H9 (cell line): ENCODE measurements at regions not wholly inside any gene's neighbourhood (a gene's known extent, or its start where the extent isn't known, plus 50 kb on each side); places are given as distances from the start of the nearest gene placed in this dataset.

ENCODE experiments used
- DNase-seq: peaks from one replicate; pipeline ENCODE4 v3.0.0-alpha.2; 2017
- H2AFZ ChIP-seq: one replicate; pipeline ENCODE4 v1.6.1; 2013; ENCODE audit warnings: mild to moderate bottlenecking, low read length, control low read depth, moderate library complexity
- H2AK5ac ChIP-seq: 2 replicates; pipeline ENCODE4 v1.6.1; 2013; ENCODE audit warnings: low read length, control low read depth, mixed read lengths; ENCODE audit not compliant: insufficient read length
- H2BK120ac ChIP-seq: one replicate; pipeline ENCODE4 v1.6.1; 2013; ENCODE audit warnings: low read depth, mild to moderate bottlenecking, low read length, control low read depth, inconsistent platforms; ENCODE audit not compliant: poor library complexity, severe bottlenecking
- H2BK12ac ChIP-seq: 2 replicates; pipeline ENCODE4 v1.6.1; 2013; ENCODE audit warnings: low read length, control low read depth, mixed read lengths, low read depth; ENCODE audit not compliant: insufficient read length
- H2BK15ac ChIP-seq: 2 replicates; pipeline ENCODE4 v1.6.1; 2013; ENCODE audit warnings: low read depth, low read length, control low read depth
- H2BK20ac ChIP-seq: one replicate; pipeline ENCODE4 v1.6.1; 2013; ENCODE audit warnings: low read depth, mild to moderate bottlenecking, low read length, control low read depth, inconsistent platforms; ENCODE audit not compliant: poor library complexity, severe bottlenecking
- H2BK5ac ChIP-seq: 2 replicates; pipeline ENCODE4 v1.6.1; 2013; ENCODE audit warnings: low read length, control low read depth, mixed read lengths; ENCODE audit not compliant: insufficient read length
- H3K14ac ChIP-seq: 2 replicates; pipeline ENCODE4 v1.6.1; 2013; ENCODE audit warnings: low read length, control low read depth; ENCODE audit not compliant: insufficient read depth
- H3K18ac ChIP-seq: 2 replicates; pipeline ENCODE4 v1.6.1; 2013; ENCODE audit warnings: low read depth, mild to moderate bottlenecking, mixed read lengths, low read length, control low read depth; ENCODE audit not compliant: insufficient read length
- H3K23ac ChIP-seq: 2 replicates; pipeline ENCODE4 v1.6.1; 2013; ENCODE audit warnings: low read length, control low read depth, mixed read lengths, low read depth; ENCODE audit not compliant: insufficient read length
- H3K23me2 ChIP-seq: 2 replicates; pipeline ENCODE4 v1.6.1; 2013; ENCODE audit warnings: low read depth, mild to moderate bottlenecking, mixed read lengths, low read length, control low read depth; ENCODE audit not compliant: insufficient read length, poor library complexity, severe bottlenecking
- H3K27ac ChIP-seq: 2 replicates; pipeline ENCODE4 v1.5.1; 2013; ENCODE audit warnings: low read length, control low read depth, mixed read lengths, low read depth; ENCODE audit not compliant: insufficient read length
- H3K27me3 ChIP-seq: 2 replicates; pipeline ENCODE4 v1.6.1; 2013; ENCODE audit warnings: low read length, control low read depth, inconsistent platforms; ENCODE audit not compliant: insufficient read depth
- H3K4ac ChIP-seq: 2 replicates; pipeline ENCODE4 v1.6.1; 2013; ENCODE audit warnings: low read depth, mild to moderate bottlenecking, control low read depth, inconsistent platforms, low read length, moderate library complexity
- H3K4me1 ChIP-seq: 2 replicates; pipeline ENCODE4 v1.6.1; 2013; ENCODE audit warnings: low read length, control low read depth, inconsistent platforms; ENCODE audit not compliant: insufficient read depth
- H3K4me2 ChIP-seq: 2 replicates; pipeline ENCODE4 v1.6.1; 2013; ENCODE audit warnings: low read length, control low read depth, mixed read lengths; ENCODE audit not compliant: insufficient read length, insufficient read depth
- H3K56ac ChIP-seq: 2 replicates; pipeline ENCODE4 v1.6.1; 2013; ENCODE audit warnings: low read depth, mild to moderate bottlenecking, mixed read lengths, low read length, control low read depth; ENCODE audit not compliant: insufficient read length
- H3K79me1 ChIP-seq: 2 replicates; pipeline ENCODE4 v1.6.1; 2013; ENCODE audit warnings: low read depth, mild to moderate bottlenecking, moderate library complexity, low read length, control low read depth, inconsistent platforms; ENCODE audit not compliant: insufficient read depth, poor library complexity, severe bottlenecking
- H3K79me2 ChIP-seq: 2 replicates; pipeline ENCODE4 v1.6.1; 2013; ENCODE audit warnings: low read length, control low read depth, inconsistent platforms; ENCODE audit not compliant: insufficient read depth
- H3K9ac ChIP-seq: 2 replicates; pipeline ENCODE4 v1.6.1; 2013; ENCODE audit warnings: low read length, control low read depth, mixed read lengths; ENCODE audit not compliant: insufficient read length; ENCODE audit errors: extremely low read depth
- H3K9me3 ChIP-seq: one replicate; pipeline ENCODE4 v1.6.1; 2013; ENCODE audit warnings: low read depth, low read length, inconsistent platforms; ENCODE audit not compliant: control insufficient read depth
- H3T11ph ChIP-seq: one replicate; pipeline ENCODE4 v1.6.1; 2013; ENCODE audit warnings: mild to moderate bottlenecking, low read length, control low read depth, inconsistent platforms
- H4K20me1 ChIP-seq: one replicate; pipeline ENCODE4 v1.6.1; 2013; ENCODE audit not compliant: control insufficient read depth, insufficient read length, insufficient read depth
- H4K5ac ChIP-seq: 2 replicates; pipeline ENCODE4 v1.6.1; 2013; ENCODE audit warnings: low read depth, mild to moderate bottlenecking, mixed read lengths, low read length, control low read depth; ENCODE audit not compliant: insufficient read length
- H4K8ac ChIP-seq: replicated peaks from 2 replicates; pipeline ENCODE4 v1.6.1; 2013; ENCODE audit warnings: low read length, control low read depth, mixed read lengths, low read depth; ENCODE audit not compliant: insufficient read length
- H4K91ac ChIP-seq: 2 replicates; pipeline ENCODE4 v1.6.1; 2013; ENCODE audit warnings: low read depth, mild to moderate bottlenecking, moderate library complexity, mixed read lengths, low read length, control low read depth; ENCODE audit not compliant: insufficient read length
- H3K27ac Mint-ChIP-seq, 3 experiments: 2 replicates in 2 of 3; 3 replicates in 1 of 3; pipeline ENCODE4 v1.8.0; 2020 to 2021; ENCODE audit warnings: mixed read lengths in 3 of 3, mild to moderate bottlenecking in 1 of 3, moderate library complexity in 1 of 3
- H3K27me3 Mint-ChIP-seq: 2 replicates; pipeline ENCODE4 v1.8.0; 2021; ENCODE audit warnings: low read depth, mild to moderate bottlenecking, moderate library complexity, mixed read lengths
- H3K36me3 Mint-ChIP-seq, 3 experiments: 2 replicates in 2 of 3; 3 replicates in 1 of 3; pipeline ENCODE4 v1.8.0; 2020 to 2021; ENCODE audit warnings: low read depth in 3 of 3, mixed read lengths in 3 of 3; ENCODE audit not compliant: insufficient read depth in 1 of 3
- H3K4me1 Mint-ChIP-seq, 2 experiments: 2 replicates each; pipeline ENCODE4 v1.8.0; 2020; ENCODE audit warnings: mixed read lengths in 2 of 2
- H3K4me3 Mint-ChIP-seq, 2 experiments: 2 replicates in 1 of 2; 3 replicates in 1 of 2; pipeline ENCODE4 v1.8.0; 2020 to 2021; ENCODE audit warnings: mild to moderate bottlenecking in 2 of 2, mixed read lengths in 2 of 2, moderate library complexity in 1 of 2
- H3K9me3 Mint-ChIP-seq, 2 experiments: 2 replicates in 1 of 2; 3 replicates in 1 of 2; pipeline ENCODE4 v1.8.0; 2020; ENCODE audit warnings: mild to moderate bottlenecking in 2 of 2, mixed read lengths in 2 of 2, moderate library complexity in 1 of 2
- WGBS: extraction: QIAGEN DNeasy Blood & Tissue Kit; methylation state at CpG from one replicate; pipeline ENCODE4 v1.1.7; 2013; ENCODE audit warnings: missing lambda C conversion rate, low lambda C conversion rate, mixed read lengths; ENCODE audit not compliant: insufficient read length; ENCODE audit errors: extremely low coverage; 5-methylcytosine and 5-hydroxymethylcytosine counted together
- TF ChIP-seq, protein P1 (sequence below): fragments of 200-600 bp; sonication (generic); conservative IDR thresholded peaks from 3 replicates; pipeline ENCODE4 v1.8.0; 2021; ENCODE audit warnings: antibody characterized with exemption, mild to moderate bottlenecking

- Histone ChIP-seq H2BK15ac (no peak overlapping the region), H3K9ac (no peak overlapping the region), H3K79me1 (peaks cover 4% of the 10 kb centered on the region), H4K91ac (no peak overlapping the region), H3K56ac (no peak overlapping the region), H2BK20ac (no peak overlapping the region), H3K23ac (no peak overlapping the region), H3K4me2 (no peak overlapping the region), H2BK12ac (peak overlapping the region; percentile 50), H2BK120ac (no peak overlapping the region), H2AFZ (no peak overlapping the region), H3T11ph (no peak overlapping the region), H3K14ac (no peak overlapping the region), H3K23me2 (peaks cover 4% of the 10 kb centered on the region), H3K18ac (no peak overlapping the region), H3K27ac (no peak overlapping the region), H4K8ac (no peak overlapping the region), H4K20me1 (no peaks in the 10 kb centered on the region), H3K27me3 (no peaks in the 10 kb centered on the region), H3K4ac (no peak overlapping the region), H3K9me3 (no peaks in the 10 kb centered on the region), H2AK5ac (no peak overlapping the region), H4K5ac (no peak overlapping the region), H3K4me1 (peaks cover 16% of the 10 kb centered on the region), H2BK5ac (no peak overlapping the region), H3K79me2 (no peaks in the 10 kb centered on the region)
- no peaks in the 10 kb centered on the region; a peak in 3 of 5 replicates for H3K9me3 Mint-ChIP-seq
- no peaks in the 10 kb centered on the region for H3K27me3 Mint-ChIP-seq
- no peak overlapping the region for H3K4me3 Mint-ChIP-seq
- H3K27ac Mint-ChIP-seq: peak overlapping the region; percentile 12 to 93 (median 79); a peak in 5 of 7 replicates
- TF ChIP-seq, protein P1, sequence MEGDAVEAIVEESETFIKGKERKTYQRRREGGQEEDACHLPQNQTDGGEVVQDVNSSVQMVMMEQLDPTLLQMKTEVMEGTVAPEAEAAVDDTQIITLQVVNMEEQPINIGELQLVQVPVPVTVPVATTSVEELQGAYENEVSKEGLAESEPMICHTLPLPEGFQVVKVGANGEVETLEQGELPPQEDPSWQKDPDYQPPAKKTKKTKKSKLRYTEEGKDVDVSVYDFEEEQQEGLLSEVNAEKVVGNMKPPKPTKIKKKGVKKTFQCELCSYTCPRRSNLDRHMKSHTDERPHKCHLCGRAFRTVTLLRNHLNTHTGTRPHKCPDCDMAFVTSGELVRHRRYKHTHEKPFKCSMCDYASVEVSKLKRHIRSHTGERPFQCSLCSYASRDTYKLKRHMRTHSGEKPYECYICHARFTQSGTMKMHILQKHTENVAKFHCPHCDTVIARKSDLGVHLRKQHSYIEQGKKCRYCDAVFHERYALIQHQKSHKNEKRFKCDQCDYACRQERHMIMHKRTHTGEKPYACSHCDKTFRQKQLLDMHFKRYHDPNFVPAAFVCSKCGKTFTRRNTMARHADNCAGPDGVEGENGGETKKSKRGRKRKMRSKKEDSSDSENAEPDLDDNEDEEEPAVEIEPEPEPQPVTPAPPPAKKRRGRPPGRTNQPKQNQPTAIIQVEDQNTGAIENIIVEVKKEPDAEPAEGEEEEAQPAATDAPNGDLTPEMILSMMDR: no peak
- no CpG with 5 or more reads among the region's 3 CpGs for WGBS
- peaks cover 0 to 23% (median 16%) of the 10 kb centered on the region in 3 experiments; a peak in 6 of 7 replicates for H3K36me3 Mint-ChIP-seq
- DNase-seq: no peak
- H3K4me1 Mint-ChIP-seq: peaks cover 66 to 75% of the 10 kb centered on the region in 2 experiments
These were observed 236.2 kb downstream of the SKIDA1 start for GRCh38 chr10:21289271-21289670.
